Body of pancreas (tissue), 4 donors: ENCODE measurements at regions not wholly inside any gene's neighbourhood (a gene's known extent, or its start where the extent isn't known, plus 50 kb on each side); places are given as distances from the start of the nearest gene placed in this dataset.

Source experiments
- ATAC-seq: fragments of 150-250 bp; one replicate; pipeline ENCODE4 v1.9.1; 2016
- DNase-seq, 4 donors: peaks; one replicate each; pipeline ENCODE4 v3.0.0-alpha.2; 2019
- H3K27ac ChIP-seq, 4 donors: fragments of 200-600 bp; sonication (generic); 1 replicate in 3 of 4; 2 replicates in 1 of 4; pipeline versions ENCODE4 v1.5.1 to v1.6.1; 2016 to 2019; ENCODE audit warnings: mild to moderate bottlenecking in 1 of 4, mixed read lengths in 1 of 4, moderate library complexity in 1 of 4
- H3K27me3 ChIP-seq, 2 donors: fragments of 200-600 bp; sonication (generic); one replicate each; pipeline ENCODE4 v1.6.0; 2016; ENCODE audit warnings: mild to moderate bottlenecking in 1 of 2
- H3K36me3 ChIP-seq, 2 donors: fragments of 200-600 bp; sonication (generic); replicated peaks in 1 of 2; 2 replicates each; pipeline ENCODE4 v1.5.1; 2016; ENCODE audit warnings: low read depth in 2 of 2; ENCODE audit not compliant: insufficient read depth in 1 of 2
- H3K4me1 ChIP-seq: fragments of 200-600 bp; sonication (generic); one replicate; pipeline ENCODE4 v1.6.0; 2016
- H3K4me3 ChIP-seq, 2 donors: fragments of 200-600 bp; sonication (generic); 1 replicate in 1 of 2; 2 replicates in 1 of 2; pipeline ENCODE4 v1.5.1; 2016 to 2019
- H3K9me3 ChIP-seq, 3 donors: fragments of 200-600 bp; sonication (generic); 1 replicate in 2 of 3; 2 replicates in 1 of 3; pipeline ENCODE4 v1.5.1; 2016
- POLR2A ChIP-seq, 3 donors: fragments of 450-650 bp; IDR thresholded peaks; one replicate each; pipeline ENCODE4 v1.6.1; 2016; ENCODE audit warnings: antibody characterized with exemption in 3 of 3, mild to moderate bottlenecking in 2 of 3
- WGBS, 2 donors: methylation state at CpG; one replicate each; pipeline ENCODE4 v1.1.5; 2017; 5-methylcytosine and 5-hydroxymethylcytosine counted together
- intact Hi-C: fragments of 100-400 bp; cut with DNase I; formaldehyde crosslinking; loops from one replicate; pipeline ENCODE4 v1.15.1; 2023
- TF ChIP-seq, protein P1 (sequence below), 7 experiments: fragments of 450-650 bp in 4 of 7; fragments of 200-600 bp in 3 of 7; sonication (generic) in 3 of 7; IDR thresholded peaks; one replicate each; pipeline ENCODE4 v1.5.1; 2016 to 2019; ENCODE audit warnings: antibody characterized with exemption in 7 of 7

DNA sequence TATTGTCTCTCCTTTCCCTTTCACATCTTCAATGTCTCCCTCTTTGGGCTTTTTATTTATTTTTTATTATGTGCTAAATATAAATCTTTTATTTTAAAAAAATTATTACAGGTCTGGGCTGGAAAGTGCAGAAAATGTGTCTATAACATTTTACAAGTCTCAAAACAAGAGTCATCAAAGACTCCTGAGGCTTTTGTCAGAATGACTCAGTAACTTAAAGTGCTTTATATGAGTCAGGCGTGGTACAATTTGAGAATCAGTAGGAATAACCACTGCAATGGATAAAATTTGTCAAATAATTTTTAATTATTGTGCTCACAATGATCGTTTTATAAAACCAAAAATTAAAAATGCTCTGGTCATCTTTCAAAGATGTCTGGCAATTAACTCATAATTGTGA lies 193.9 kb downstream of the MMUT start:
- Histone ChIP-seq H3K36me3 (no peaks in the 10 kb centered on the region), H3K27me3 (no peaks in the 10 kb centered on the region), H3K4me3 (no peak overlapping the region), H3K4me1 (no peaks in the 10 kb centered on the region), H3K9me3 (no peaks in the 10 kb centered on the region), H3K27ac (no peak overlapping the region)
- intact Hi-C loops, result no loop called here
- DNase-seq, result no peak
- no peak for TF ChIP-seq POLR2A (IDR thresholded peaks at IDR 0.05)
- TF ChIP-seq, protein P1, sequence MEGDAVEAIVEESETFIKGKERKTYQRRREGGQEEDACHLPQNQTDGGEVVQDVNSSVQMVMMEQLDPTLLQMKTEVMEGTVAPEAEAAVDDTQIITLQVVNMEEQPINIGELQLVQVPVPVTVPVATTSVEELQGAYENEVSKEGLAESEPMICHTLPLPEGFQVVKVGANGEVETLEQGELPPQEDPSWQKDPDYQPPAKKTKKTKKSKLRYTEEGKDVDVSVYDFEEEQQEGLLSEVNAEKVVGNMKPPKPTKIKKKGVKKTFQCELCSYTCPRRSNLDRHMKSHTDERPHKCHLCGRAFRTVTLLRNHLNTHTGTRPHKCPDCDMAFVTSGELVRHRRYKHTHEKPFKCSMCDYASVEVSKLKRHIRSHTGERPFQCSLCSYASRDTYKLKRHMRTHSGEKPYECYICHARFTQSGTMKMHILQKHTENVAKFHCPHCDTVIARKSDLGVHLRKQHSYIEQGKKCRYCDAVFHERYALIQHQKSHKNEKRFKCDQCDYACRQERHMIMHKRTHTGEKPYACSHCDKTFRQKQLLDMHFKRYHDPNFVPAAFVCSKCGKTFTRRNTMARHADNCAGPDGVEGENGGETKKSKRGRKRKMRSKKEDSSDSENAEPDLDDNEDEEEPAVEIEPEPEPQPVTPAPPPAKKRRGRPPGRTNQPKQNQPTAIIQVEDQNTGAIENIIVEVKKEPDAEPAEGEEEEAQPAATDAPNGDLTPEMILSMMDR (IDR thresholded peaks at IDR 0.05), result no peak
- no peak for ATAC-seq
- WGBS, 2 donors, result 37 to 45% methylated on average over 2 of the region's 2 CpGs

GRCh38 chr6:49264909-49265308 lies 198.1 kb downstream of the MMUT start:
- no peak overlapping the region for H3K4me3 ChIP-seq
- no peaks in the 10 kb centered on the region for H3K4me1 ChIP-seq
- ATAC-seq, result no peak
- no peaks in the 10 kb centered on the region for H3K27me3 ChIP-seq
- no peak overlapping the region for H3K27ac ChIP-seq
- 79 to 81% methylated on average over 8 of the region's 8 CpGs for WGBS, 2 donors
- intact Hi-C loops, result no loop called here
- DNase-seq, result no peak
- no peaks in the 10 kb centered on the region for H3K9me3 ChIP-seq
- TF ChIP-seq POLR2A (IDR thresholded peaks at IDR 0.05), result no peak
- TF ChIP-seq, protein P1 (IDR thresholded peaks at IDR 0.05), result no peak
- no peaks in the 10 kb centered on the region for H3K36me3 ChIP-seq

DNA sequence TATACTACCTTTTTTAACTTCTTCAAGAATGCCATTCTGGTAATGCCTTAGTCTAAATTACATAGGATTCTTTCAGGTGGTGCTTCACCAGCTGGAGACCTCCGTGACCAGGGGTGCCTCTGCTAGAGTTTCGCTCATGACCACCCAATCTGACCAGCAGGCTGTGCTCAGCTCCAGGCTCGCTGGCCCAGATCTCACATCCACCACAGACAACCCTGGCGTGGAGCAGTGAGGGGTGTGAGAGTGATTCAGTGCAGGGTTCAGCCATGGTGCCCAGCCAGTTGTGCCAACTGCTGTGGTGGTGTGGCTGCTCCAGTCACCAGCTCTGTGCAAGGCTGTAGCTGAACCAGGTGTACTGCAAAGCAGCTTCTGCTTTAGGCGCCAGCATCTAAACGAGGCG lies 198.6 kb downstream of the MMUT start:
- WGBS, 2 donors, result 66 to 74% methylated on average over 7 of the region's 7 CpGs
- intact Hi-C loops, result no loop called here
- TF ChIP-seq POLR2A (IDR thresholded peaks at IDR 0.05), result no peak
- TF ChIP-seq, protein P1 (IDR thresholded peaks at IDR 0.05), result no peak
- no peak overlapping the region for H3K4me3 ChIP-seq
- no peaks in the 10 kb centered on the region for H3K27me3 ChIP-seq
- no peak overlapping the region for H3K27ac ChIP-seq
- no peaks in the 10 kb centered on the region for H3K36me3 ChIP-seq
- no peaks in the 10 kb centered on the region for H3K4me1 ChIP-seq
- ATAC-seq, result no peak
- H3K9me3 ChIP-seq, result no peaks in the 10 kb centered on the region
- no peak for DNase-seq

DNA sequence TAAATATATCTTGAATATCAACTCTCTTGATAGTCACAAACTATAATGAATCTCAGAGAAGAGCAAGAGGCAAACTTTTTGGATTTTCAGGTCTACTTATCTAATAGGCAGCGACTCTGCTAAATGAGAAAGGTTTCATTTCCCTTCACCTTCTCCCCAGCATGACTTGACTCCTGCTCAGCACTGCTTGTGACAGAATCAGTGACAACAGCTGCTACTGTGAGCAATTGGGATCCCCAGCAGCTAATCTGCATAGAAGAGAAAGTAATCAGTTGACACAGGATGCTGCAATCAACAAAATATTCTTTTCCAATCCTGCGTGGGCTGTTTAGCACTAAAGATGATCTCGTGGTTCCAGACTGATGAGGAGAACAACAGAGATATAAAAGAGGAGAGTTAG lies 205.5 kb downstream of the MMUT start:
- Histone ChIP-seq H3K36me3 (no peaks in the 10 kb centered on the region), H3K27ac (no peak overlapping the region), H3K9me3 (no peaks in the 10 kb centered on the region), H3K4me3 (no peak overlapping the region), H3K4me1 (no peaks in the 10 kb centered on the region), H3K27me3 (no peaks in the 10 kb centered on the region)
- no peak for DNase-seq
- intact Hi-C loops, result no loop called here
- TF ChIP-seq POLR2A (IDR thresholded peaks at IDR 0.05), result no peak
- TF ChIP-seq, protein P1 (IDR thresholded peaks at IDR 0.05), result no peak
- 35 to 47% methylated on average over 3 of the region's 3 CpGs for WGBS, 2 donors
- ATAC-seq, result no peak

DNA sequence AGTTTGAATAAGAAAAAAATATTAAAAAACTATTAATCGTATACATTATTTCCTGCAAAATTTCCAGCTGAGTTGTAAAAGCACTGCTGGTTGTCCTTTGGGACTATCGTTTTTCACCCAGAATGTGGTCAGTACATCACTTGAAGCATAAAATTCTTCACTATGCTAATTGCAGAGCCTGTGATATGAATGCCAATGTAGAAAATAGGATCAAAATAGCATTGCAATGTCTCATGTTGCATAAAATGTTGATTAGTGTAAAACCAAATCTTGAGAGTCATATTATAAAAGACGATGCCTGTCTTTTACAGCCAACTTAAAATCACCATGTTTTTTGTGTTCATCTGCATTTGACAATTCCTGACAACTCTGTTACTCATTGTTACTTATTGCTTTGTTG lies 207.7 kb downstream of the MMUT start:
- no peaks in the 10 kb centered on the region for H3K4me1 ChIP-seq
- TF ChIP-seq, protein P1 (IDR thresholded peaks at IDR 0.05), result no peak
- no peak for TF ChIP-seq POLR2A (IDR thresholded peaks at IDR 0.05)
- no peaks in the 10 kb centered on the region for H3K27me3 ChIP-seq
- intact Hi-C loops, result no loop called here
- H3K36me3 ChIP-seq, result no peaks in the 10 kb centered on the region
- DNase-seq (no peak), ATAC-seq (no peak)
- H3K27ac ChIP-seq, result no peak overlapping the region
- 74% methylated on average over 3 of the region's 3 CpGs for WGBS, 2 donors
- H3K4me3 ChIP-seq, result no peak overlapping the region
- H3K9me3 ChIP-seq, result no peaks in the 10 kb centered on the region
